ENCODE measurements at regions not wholly inside any gene's neighbourhood (a gene's known extent, or its start where the extent isn't known, plus 50 kb on each side); places are given as distances from the start of the nearest gene placed in this dataset.

DNA sequence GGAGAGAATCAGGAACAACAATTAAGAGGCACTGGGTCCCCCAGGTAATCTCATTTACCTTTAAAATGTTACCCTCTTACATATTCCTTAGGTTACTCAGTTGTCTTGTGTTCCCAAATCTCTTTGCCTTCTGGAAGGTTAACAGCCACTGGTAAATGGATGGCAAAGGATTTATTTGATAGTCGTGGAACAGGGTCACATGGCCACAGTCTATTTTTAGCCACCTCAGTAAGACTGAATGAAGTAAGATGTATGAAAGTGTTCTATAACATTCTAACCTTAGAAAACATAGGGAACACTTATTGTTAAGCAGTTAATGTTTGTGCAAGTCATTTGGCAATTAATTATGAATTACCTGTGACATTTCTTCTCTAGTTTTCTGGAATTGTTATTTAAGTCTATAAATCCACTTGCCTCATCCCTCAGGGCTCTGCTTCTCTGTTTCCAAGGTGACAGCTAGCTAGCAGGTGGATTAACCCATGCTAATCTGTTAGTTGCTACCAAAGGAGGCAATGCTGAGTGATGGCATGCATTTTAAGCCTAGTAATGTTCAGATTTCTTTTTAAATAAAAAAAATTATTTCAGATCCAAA lies 211.0 kb downstream of the PIK3C3 start:
- no peak overlapping the region for H3K4me2 ChIP-seq (ENCODE audit: low read length)
- no peaks in the 10 kb centered on the region for H3K36me3 ChIP-seq (ENCODE audit: insufficient read depth, low read length)
- H3K4me1 ChIP-seq (ENCODE audit: insufficient read depth, low read length, poor library complexity, severe bottlenecking) = no peaks in the 10 kb centered on the region
- ChIA-PET CTCF (ENCODE audit: unreplicated experiment) (no interaction called here), POLR2A (no interaction called here)
- no peaks in the 10 kb centered on the region for H3K79me2 ChIP-seq (ENCODE audit: insufficient read depth, low read depth, low read length)
- no TSS peak for BruUV-seq (replicated peaks)
- no peaks in the 10 kb centered on the region for H3K9me3 ChIP-seq (ENCODE audit: low read length)
- no peak for DNase-seq (ENCODE audit: low spot score)
- no peak overlapping the region for H2AFZ ChIP-seq (ENCODE audit: low read length)
- intact Hi-C loops (cut with micrococcal nuclease; ENCODE audit: unreplicated experiment) = no loop called here
- H3K9me2 ChIP-seq (ENCODE audit: insufficient read depth, low read length) = no peaks in the 10 kb centered on the region
- H3K27ac ChIP-seq (ENCODE audit: low read depth, low read length, poor library complexity, severe bottlenecking) = no peak overlapping the region
- H3K4me3 ChIP-seq (ENCODE audit: low read depth, low read length, poor library complexity, severe bottlenecking) = no peak overlapping the region
- TF ChIP-seq CTCF (conservative IDR thresholded peaks at IDR 0.05; ENCODE audit: low read length) (no peak), EZH2phosphoT487 (IDR thresholded peaks at IDR 0.05; ENCODE audit: borderline replicate concordance, low read depth, low read length) (no peak)
- no peaks in the 10 kb centered on the region for H4K20me1 ChIP-seq (ENCODE audit: insufficient read depth, low read length)

DNA sequence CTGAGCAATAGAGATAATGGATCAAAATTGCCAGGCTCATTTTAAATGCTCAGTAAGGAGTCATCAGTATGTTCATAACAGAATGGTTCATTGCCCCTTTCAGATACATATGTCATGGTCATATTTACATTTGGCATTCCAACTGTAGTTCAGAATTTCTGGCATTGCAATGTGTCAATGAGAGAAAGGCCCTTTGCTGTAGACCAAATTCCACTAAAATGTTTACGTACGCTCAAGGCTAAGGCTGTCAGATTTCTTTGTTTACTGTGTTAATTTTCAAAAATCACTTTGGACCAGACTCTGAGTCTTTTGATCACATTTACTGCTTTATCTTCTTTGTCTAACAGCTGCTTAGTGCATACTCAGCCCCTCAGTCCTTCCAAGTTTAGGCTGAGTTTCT lies 213.5 kb downstream of the PIK3C3 start:
- Histone ChIP-seq H3K36me3 (ENCODE audit: insufficient read depth, low read length) (no peaks in the 10 kb centered on the region), H3K27ac (ENCODE audit: low read depth, low read length, poor library complexity, severe bottlenecking) (no peak overlapping the region), H3K9me3 (ENCODE audit: low read length) (no peaks in the 10 kb centered on the region), H3K4me3 (ENCODE audit: low read depth, low read length, poor library complexity, severe bottlenecking) (no peak overlapping the region), H3K4me1 (ENCODE audit: insufficient read depth, low read length, poor library complexity, severe bottlenecking) (no peaks in the 10 kb centered on the region), H3K79me2 (ENCODE audit: insufficient read depth, low read depth, low read length) (no peaks in the 10 kb centered on the region), H3K4me2 (ENCODE audit: low read length) (no peak overlapping the region), H2AFZ (ENCODE audit: low read length) (no peak overlapping the region), H4K20me1 (ENCODE audit: insufficient read depth, low read length) (no peaks in the 10 kb centered on the region), H3K9me2 (ENCODE audit: insufficient read depth, low read length) (no peaks in the 10 kb centered on the region)
- no peak for TF ChIP-seq CTCF (conservative IDR thresholded peaks at IDR 0.05; ENCODE audit: low read length)
- no peak for TF ChIP-seq EZH2phosphoT487 (IDR thresholded peaks at IDR 0.05; ENCODE audit: borderline replicate concordance, low read depth, low read length)
- ChIA-PET POLR2A (no interaction called here), CTCF (ENCODE audit: unreplicated experiment) (no interaction called here)
- intact Hi-C loops (cut with micrococcal nuclease; ENCODE audit: unreplicated experiment) = no loop called here
- DNase-seq (ENCODE audit: low spot score) = no peak
- BruUV-seq (replicated peaks) = no TSS peak

- no peak for DNase-seq (ENCODE audit: low spot score)
- Histone ChIP-seq H3K36me3 (ENCODE audit: insufficient read depth, low read length) (no peaks in the 10 kb centered on the region), H4K20me1 (ENCODE audit: insufficient read depth, low read length) (no peaks in the 10 kb centered on the region), H3K4me1 (ENCODE audit: insufficient read depth, low read length, poor library complexity, severe bottlenecking) (no peaks in the 10 kb centered on the region), H2AFZ (ENCODE audit: low read length) (no peak overlapping the region), H3K4me3 (ENCODE audit: low read depth, low read length, poor library complexity, severe bottlenecking) (no peak overlapping the region), H3K9me2 (ENCODE audit: insufficient read depth, low read length) (no peaks in the 10 kb centered on the region), H3K27ac (ENCODE audit: low read depth, low read length, poor library complexity, severe bottlenecking) (no peak overlapping the region), H3K4me2 (ENCODE audit: low read length) (no peak overlapping the region), H3K79me2 (ENCODE audit: insufficient read depth, low read depth, low read length) (no peaks in the 10 kb centered on the region), H3K9me3 (ENCODE audit: low read length) (no peaks in the 10 kb centered on the region)
- no peak for TF ChIP-seq CTCF (conservative IDR thresholded peaks at IDR 0.05; ENCODE audit: low read length)
- BruUV-seq (replicated peaks) = no TSS peak
- ChIA-PET CTCF (ENCODE audit: unreplicated experiment) (no interaction called here), POLR2A (no interaction called here)
- intact Hi-C loops (cut with micrococcal nuclease; ENCODE audit: unreplicated experiment) = no loop called here
These were observed 213.9 kb downstream of the PIK3C3 start for GRCh38 chr18:42168907-42169306.
